ENCODE measurements at regions not wholly inside any gene's neighbourhood (a gene's known extent, or its start where the extent isn't known, plus 50 kb on each side); places are given as distances from the start of the nearest gene placed in this dataset.

GRCh38 chr5:8923526-8923925, 622.3 kb downstream of the SEMA5A start:
- intact Hi-C loops (cut with micrococcal nuclease; ENCODE audit: unreplicated experiment) = no loop called here
- Mint-ChIP-seq H3K9me3 (ENCODE audit: unreplicated experiment) (no peaks in the 10 kb centered on the region), H3K36me3 (ENCODE audit: insufficient read depth, unreplicated experiment) (no peaks in the 10 kb centered on the region), H3K27ac (ENCODE audit: unreplicated experiment) (no peak overlapping the region), H3K4me1 (ENCODE audit: low read depth, unreplicated experiment) (no peaks in the 10 kb centered on the region), H3K4me3 (ENCODE audit: unreplicated experiment) (no peak overlapping the region), H3K27me3 (ENCODE audit: insufficient read depth, unreplicated experiment) (peaks cover 3% of the 10 kb centered on the region)
- no peak for DNase-seq
- BruUV-seq (replicated peaks) = no TSS peak
- ChIA-PET POLR2A (no interaction called here), CTCF (no interaction called here)
- H3K4me1 ChIP-seq = no peaks in the 10 kb centered on the region
- TF ChIP-seq CTCF (IDR thresholded peaks at IDR 0.05; ENCODE audit: insufficient read depth in 1 of 2, low read depth in 1 of 2, low read length in 1 of 2, severe bottlenecking in 1 of 2, unreplicated experiment in 1 of 2) = no peak
- H3K27me3 ChIP-seq (replicated peaks; ENCODE audit: control insufficient read depth, insufficient read depth, low read length) = no peaks in the 10 kb centered on the region
- H3K9me3 ChIP-seq = 0 out of 2 replicates have a peak, but pooled peaks cover 6% of the 10 kb centered on the region
- H3K4me3 ChIP-seq (ENCODE audit: low read depth, low read length) = no peak overlapping the region
- no peaks in the 10 kb centered on the region for H3K36me3 ChIP-seq (ENCODE audit: control insufficient read depth, insufficient read depth, low read length)

GRCh38 chr5:8924054-8924793, 621.7 kb downstream of the SEMA5A start:
- no peak overlapping the region for H3K27ac Mint-ChIP-seq (ENCODE audit: unreplicated experiment)
- 0 out of 2 replicates have a peak, but pooled peaks cover 6% of the 10 kb centered on the region for H3K9me3 ChIP-seq
- no peaks in the 10 kb centered on the region for H3K4me1 Mint-ChIP-seq (ENCODE audit: low read depth, unreplicated experiment)
- TF ChIP-seq CTCF (IDR thresholded peaks at IDR 0.05; ENCODE audit: insufficient read depth in 1 of 2, low read depth in 1 of 2, low read length in 1 of 2, severe bottlenecking in 1 of 2, unreplicated experiment in 1 of 2) = no peak
- H3K9me3 Mint-ChIP-seq (ENCODE audit: unreplicated experiment) = no peaks in the 10 kb centered on the region
- POLR2A ChIA-PET = no interaction called here
- no peaks in the 10 kb centered on the region for H3K36me3 Mint-ChIP-seq (ENCODE audit: insufficient read depth, unreplicated experiment)
- H3K4me1 ChIP-seq = no peaks in the 10 kb centered on the region
- no peaks in the 10 kb centered on the region for H3K27me3 ChIP-seq (replicated peaks; ENCODE audit: control insufficient read depth, insufficient read depth, low read length)
- no peak overlapping the region for H3K4me3 ChIP-seq (ENCODE audit: low read depth, low read length)
- CTCF ChIA-PET = no interaction called here
- BruUV-seq (replicated peaks) = no TSS peak
- H3K27me3 Mint-ChIP-seq (ENCODE audit: insufficient read depth, unreplicated experiment) = peaks cover 6% of the 10 kb centered on the region
- no peak for DNase-seq
- no peaks in the 10 kb centered on the region for H3K36me3 ChIP-seq (ENCODE audit: control insufficient read depth, insufficient read depth, low read length)
- H3K4me3 Mint-ChIP-seq (ENCODE audit: unreplicated experiment) = no peak overlapping the region
- intact Hi-C loops (cut with micrococcal nuclease; ENCODE audit: unreplicated experiment) = no loop called here

- no peaks in the 10 kb centered on the region for H3K27me3 ChIP-seq (replicated peaks; ENCODE audit: control insufficient read depth, insufficient read depth, low read length)
- no peak for DNase-seq
- no peak overlapping the region for H3K4me3 ChIP-seq (ENCODE audit: low read depth, low read length)
- no peaks in the 10 kb centered on the region for H3K4me1 ChIP-seq
- TF ChIP-seq CTCF (IDR thresholded peaks at IDR 0.05; ENCODE audit: insufficient read depth in 1 of 2, low read depth in 1 of 2, low read length in 1 of 2, severe bottlenecking in 1 of 2, unreplicated experiment in 1 of 2) = no peak
- BruUV-seq (replicated peaks) = no TSS peak
- intact Hi-C loops (cut with micrococcal nuclease; ENCODE audit: unreplicated experiment) = no loop called here
- H3K9me3 ChIP-seq = no peaks in the 10 kb centered on the region
- no peaks in the 10 kb centered on the region for H3K36me3 ChIP-seq (ENCODE audit: control insufficient read depth, insufficient read depth, low read length)
- Mint-ChIP-seq H3K4me3 (ENCODE audit: unreplicated experiment) (no peak overlapping the region), H3K27me3 (ENCODE audit: insufficient read depth, unreplicated experiment) (peaks cover 6% of the 10 kb centered on the region), H3K9me3 (ENCODE audit: unreplicated experiment) (no peaks in the 10 kb centered on the region), H3K27ac (ENCODE audit: unreplicated experiment) (no peak overlapping the region), H3K4me1 (ENCODE audit: low read depth, unreplicated experiment) (no peaks in the 10 kb centered on the region), H3K36me3 (ENCODE audit: insufficient read depth, unreplicated experiment) (no peaks in the 10 kb centered on the region)
- CTCF ChIA-PET = no interaction called here
- POLR2A ChIA-PET = no interaction called here
Observed at GRCh38 chr5:8930021-8930420, 615.9 kb downstream of the SEMA5A start.

Data from Caco-2 (cell line).